ENCODE measurements at regions not wholly inside any gene's neighbourhood (a gene's known extent, or its start where the extent isn't known, plus 50 kb on each side); places are given as distances from the start of the nearest gene placed in this dataset.

GRCh38 chr13:33746867-33747266, 71.1 kb upstream of the RFC3 start:
- ATAC-seq = no peak
- TF ChIP-seq CTCF (IDR thresholded peaks at IDR 0.05) = no peak
- TF ChIP-seq SIN3A (IDR thresholded peaks at IDR 0.05; ENCODE audit: borderline replicate concordance, insufficient read depth, low read depth, low read length) = no peak
- no peak for TF ChIP-seq REST (IDR thresholded peaks at IDR 0.05; ENCODE audit: insufficient read depth in 1 of 2, low read depth in 2 of 2, low read length in 1 of 2)
- no peak for TF ChIP-seq POLR2AphosphoS5 (IDR thresholded peaks at IDR 0.05; ENCODE audit: low read depth, low read length)
- no peak for TF ChIP-seq TCF7L2 (IDR thresholded peaks at IDR 0.05; ENCODE audit: low read depth, low read length)
- H3K4me1 ChIP-seq (ENCODE audit: control insufficient read depth, insufficient read depth, low read length) = no peaks in the 10 kb centered on the region
- BruUV-seq (replicated peaks) = no TSS peak
- H3K9me3 ChIP-seq (ENCODE audit: control insufficient read depth, insufficient read depth, low read depth, low read length) = no peaks in the 10 kb centered on the region
- H3K27me3 ChIP-seq (ENCODE audit: control insufficient read depth, insufficient read depth, low read length) = no peaks in the 10 kb centered on the region
- ChIA-PET POLR2A (no interaction called here), CTCF (no interaction called here)
- intact Hi-C loops (cut with micrococcal nuclease; ENCODE audit: unreplicated experiment) = no loop called here
- DNase-seq (ENCODE audit: low read depth, low spot score) = no peak
- H3K4me3 ChIP-seq (ENCODE audit: low read depth in 2 of 2, low read length in 2 of 2) = no peak overlapping the region
- H3K36me3 ChIP-seq (ENCODE audit: control insufficient read depth, insufficient read depth, low read length) = no peaks in the 10 kb centered on the region
- H3K27ac ChIP-seq (ENCODE audit: low read length) = no peak overlapping the region
- in situ Hi-C loops (cut with HindIII; ENCODE audit: low pct_unique_long_range_greater_than_20kb, low sequenced_read_pairs) = no loop called here

GRCh38 chr13:33751151-33751550, 66.8 kb upstream of the RFC3 start:
- CTCF ChIA-PET = no interaction called here
- no peak overlapping the region for H3K27ac ChIP-seq (ENCODE audit: low read length)
- BruUV-seq (replicated peaks) = no TSS peak

More at GRCh38 chr13:33751151-33751550, 66.8 kb upstream of the RFC3 start:
- Histone ChIP-seq H3K4me3 (ENCODE audit: low read depth in 2 of 2, low read length in 2 of 2) (no peak overlapping the region), H3K36me3 (ENCODE audit: control insufficient read depth, insufficient read depth, low read length) (no peaks in the 10 kb centered on the region), H3K27me3 (ENCODE audit: control insufficient read depth, insufficient read depth, low read length) (no peaks in the 10 kb centered on the region), H3K4me1 (ENCODE audit: control insufficient read depth, insufficient read depth, low read length) (no peaks in the 10 kb centered on the region), H3K9me3 (ENCODE audit: control insufficient read depth, insufficient read depth, low read depth, low read length) (no peaks in the 10 kb centered on the region)
- DNase-seq (ENCODE audit: low read depth, low spot score) (no peak), ATAC-seq (no peak)
- POLR2A ChIA-PET = no interaction called here
- intact Hi-C loops (cut with micrococcal nuclease; ENCODE audit: unreplicated experiment) = no loop called here
- in situ Hi-C loops (cut with HindIII; ENCODE audit: low pct_unique_long_range_greater_than_20kb, low sequenced_read_pairs) = no loop called here
- TF ChIP-seq TCF7L2 (IDR thresholded peaks at IDR 0.05; ENCODE audit: low read depth, low read length) (no peak), POLR2AphosphoS5 (IDR thresholded peaks at IDR 0.05; ENCODE audit: low read depth, low read length) (no peak), REST (IDR thresholded peaks at IDR 0.05; ENCODE audit: insufficient read depth in 1 of 2, low read depth in 2 of 2, low read length in 1 of 2) (no peak), SIN3A (IDR thresholded peaks at IDR 0.05; ENCODE audit: borderline replicate concordance, insufficient read depth, low read depth, low read length) (no peak), CTCF (IDR thresholded peaks at IDR 0.05) (no peak)

Measured in Panc1 (cell line).